Pancreas (tissue), 10 donors: ENCODE measurements at regions not wholly inside any gene's neighbourhood (a gene's known extent, or its start where the extent isn't known, plus 50 kb on each side); places are given as distances from the start of the nearest gene placed in this dataset.

Source experiments
- ATAC-seq, 4 donors: fragments of 200-7000 bp; cut with Tn5 transposase; one replicate each; pipeline versions ENCODE4 v1.8.0 to v1.9.1; 2020; ENCODE audit warnings: mild to moderate bottlenecking in 4 of 4, moderate library complexity in 4 of 4
- DNase-seq, 6 donors: peaks; one replicate each; pipeline ENCODE4 v3.0.0-alpha.2; 2020
- FAIRE-seq: peaks from 2 replicates; lab custom pipeline; 2012; peaks lifted over from hg19 to GRCh38; lab: Jason Lieb, UNC
- H3K27ac ChIP-seq, 4 donors: fragments of 200-600 bp; sonication (generic); 1 replicate in 3 of 4; 2 replicates in 1 of 4; pipeline versions ENCODE4 v1.5.0 to v1.8.0; 2020
- H3K27me3 ChIP-seq, 4 donors: fragments of 200-600 bp; one replicate each; pipeline ENCODE4 v1.8.0; 2021
- H3K36me3 ChIP-seq, 3 donors: fragments of 200-600 bp; sonication (generic) in 1 of 3; one replicate each; pipeline versions ENCODE4 v1.5.0 to v1.8.0; 2020 to 2021
- H3K4me1 ChIP-seq, 3 donors: fragments of 200-600 bp; one replicate each; pipeline ENCODE4 v1.8.0; 2021
- H3K4me3 ChIP-seq, 4 donors: fragments of 200-600 bp; sonication (generic) in 2 of 4; one replicate each; pipeline versions ENCODE4 v1.5.0 to v1.8.0; 2020 to 2021
- H3K9me3 ChIP-seq, 4 donors: fragments of 200-600 bp; one replicate each; pipeline ENCODE4 v1.8.0; 2021
- CTCF ChIP-seq, 4 donors: fragments of 200-600 bp; sonication (generic) in 3 of 4; IDR thresholded peaks; one replicate each; pipeline versions ENCODE4 v1.5.0 to v1.8.0; 2021; ENCODE audit warnings: antibody characterized with exemption in 4 of 4
- WGBS, 2 donors: extraction: QIAGEN DNeasy Blood & Tissue Kit; methylation state at CpG; one replicate each; pipeline ENCODE4 v1.1.7; 2013; 5-methylcytosine and 5-hydroxymethylcytosine counted together
- intact Hi-C, 3 donors: fragments of 100-400 bp; cut with DNase I; formaldehyde crosslinking; loops; one replicate each; pipeline versions ENCODE4 v1.11.1 to v1.14.2; 2022
- donor health status: healthy with polysubstance abuse.
- donor health status: DM: no; HTN: no; CAD: no; lungs with moderate emphysema.
- donor health status: DM: no; HTN: no; CAD: no.
- donor health status: control.
- donor health status: control.
- donor health status: Bipolar disorder and iron deficiency.
- donor health status: DM: yes; HTN: yes; CAD: no.
- donor health status: DM: no; HTN: no; CAD: no.
- donor health status: DM: no; HTN: no; CAD: no.
- donor health status: DM: yes; HTN: yes; CAD: no.

DNA sequence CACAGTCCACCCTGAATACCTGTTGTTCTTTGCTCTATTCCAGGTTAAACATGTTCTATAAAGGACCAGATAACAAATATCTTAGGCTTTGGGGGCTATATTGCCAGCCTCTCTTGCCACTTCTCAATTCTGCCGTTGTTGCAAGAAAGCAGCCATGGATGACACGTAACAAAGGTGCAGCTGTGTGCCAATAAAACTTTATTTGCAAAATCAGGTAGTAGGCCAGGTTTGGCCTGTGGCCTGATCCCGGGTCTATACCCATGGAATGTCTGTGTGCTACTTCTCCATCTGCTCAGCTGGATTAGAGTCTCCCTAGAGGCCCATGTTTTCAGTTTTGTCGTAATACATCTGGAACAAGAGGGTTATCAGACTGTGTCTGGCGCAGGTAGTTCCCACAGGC, 175.3 kb upstream of the KCNG1 start:
- H3K4me1 ChIP-seq, result no peaks in the 10 kb centered on the region
- no peaks in the 10 kb centered on the region for H3K27me3 ChIP-seq
- DNase-seq (no peak), FAIRE-seq (no peak), ATAC-seq (no peak)
- no peak overlapping the region for H3K27ac ChIP-seq
- H3K36me3 ChIP-seq, result no peaks in the 10 kb centered on the region
- H3K9me3 ChIP-seq, result no peaks in the 10 kb centered on the region
- intact Hi-C loops, result no loop called here
- no peak overlapping the region for H3K4me3 ChIP-seq
- WGBS, 2 donors, result 82% methylated on average over 5 of the region's 5 CpGs
- TF ChIP-seq CTCF (IDR thresholded peaks at IDR 0.05), result no peak

- FAIRE-seq, result no peak
- Histone ChIP-seq H3K9me3 (no peaks in the 10 kb centered on the region), H3K27ac (no peak overlapping the region), H3K36me3 (no peaks in the 10 kb centered on the region), H3K4me1 (no peaks in the 10 kb centered on the region), H3K27me3 (no peaks in the 10 kb centered on the region), H3K4me3 (no peak overlapping the region)
- no peak for ATAC-seq
- DNase-seq, result no peak
- WGBS, 2 donors, result 65 to 75% methylated on average over 11 of the region's 11 CpGs
- no peak for TF ChIP-seq CTCF (IDR thresholded peaks at IDR 0.05)
- intact Hi-C loops, result no loop called here
These were observed 174.2 kb upstream of the KCNG1 start for GRCh38 chr20:51196991-51197651.

GRCh38 chr20:51195990-51196389, 173.1 kb upstream of the KCNG1 start:
- intact Hi-C loops, result no loop called here

GRCh38 chr20:51195419-51195901, 172.6 kb upstream of the KCNG1 start:
- Histone ChIP-seq H3K9me3 (no peaks in the 10 kb centered on the region), H3K27ac (no peak overlapping the region), H3K4me1 (no peaks in the 10 kb centered on the region), H3K27me3 (no peaks in the 10 kb centered on the region), H3K36me3 (no peaks in the 10 kb centered on the region), H3K4me3 (no peak overlapping the region)
- FAIRE-seq (no peak), DNase-seq (no peak), ATAC-seq (no peak)
- WGBS, 2 donors, result 64 to 70% methylated on average over 10 of the region's 10 CpGs
- TF ChIP-seq CTCF (IDR thresholded peaks at IDR 0.05), result no peak
- intact Hi-C loops, result no loop called here

More at GRCh38 chr20:51195990-51196389, 173.1 kb upstream of the KCNG1 start:
- no peaks in the 10 kb centered on the region for H3K9me3 ChIP-seq
- FAIRE-seq (no peak), DNase-seq (no peak), ATAC-seq (no peak)
- no peak overlapping the region for H3K27ac ChIP-seq
- no peaks in the 10 kb centered on the region for H3K27me3 ChIP-seq
- H3K4me3 ChIP-seq, result no peak overlapping the region
- no peaks in the 10 kb centered on the region for H3K4me1 ChIP-seq
- 60 to 73% methylated on average over 5 of the region's 5 CpGs for WGBS, 2 donors
- H3K36me3 ChIP-seq, result no peaks in the 10 kb centered on the region
- no peak for TF ChIP-seq CTCF (IDR thresholded peaks at IDR 0.05)

DNA sequence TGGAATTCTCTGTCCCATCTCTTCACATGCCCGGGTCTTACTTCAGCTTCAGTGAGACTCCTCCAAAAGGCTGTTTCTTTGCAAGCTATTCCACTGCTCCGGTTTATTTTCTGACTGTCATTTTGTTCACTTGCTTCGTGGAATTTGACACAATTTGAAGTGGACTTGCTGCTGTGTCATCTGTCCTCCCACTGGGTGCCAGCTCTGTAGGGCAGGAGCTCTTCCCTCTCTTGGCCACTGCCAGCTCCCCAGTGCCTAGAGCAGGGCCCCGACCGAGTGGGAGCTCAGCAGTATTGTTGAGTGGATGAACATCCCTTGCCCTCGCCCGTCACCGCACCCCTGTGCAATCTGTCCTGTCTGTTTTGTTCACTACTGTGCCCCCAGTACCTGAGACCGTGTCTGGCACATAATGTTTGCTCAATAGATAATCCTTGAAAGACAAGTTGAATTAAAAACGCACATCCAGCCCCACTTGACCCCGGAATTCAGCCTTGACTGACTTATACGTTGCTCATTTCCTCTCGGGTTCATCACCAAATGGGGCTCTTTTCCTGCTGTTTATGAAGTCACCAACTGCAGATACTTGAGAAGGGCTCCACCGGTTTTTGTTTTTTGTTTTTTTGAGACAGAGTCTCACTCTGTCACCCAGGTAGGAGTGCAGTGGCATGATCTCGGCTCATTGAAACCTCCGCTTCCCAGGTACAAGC, 170.3 kb upstream of the KCNG1 start:
- FAIRE-seq, result no peak

More for the DNA sequence above, 170.3 kb upstream of the KCNG1 start:
- no peaks in the 10 kb centered on the region for H3K27me3 ChIP-seq
- ATAC-seq, result no peak
- DNase-seq, result no peak
- no peaks in the 10 kb centered on the region for H3K4me1 ChIP-seq
- WGBS, 2 donors, result 62 to 69% methylated on average over 16 of the region's 16 CpGs
- no peak for TF ChIP-seq CTCF (IDR thresholded peaks at IDR 0.05)
- no peak overlapping the region for H3K27ac ChIP-seq
- no peak overlapping the region for H3K4me3 ChIP-seq
- H3K9me3 ChIP-seq, result no peaks in the 10 kb centered on the region
- intact Hi-C loops, result no loop called here
- no peaks in the 10 kb centered on the region for H3K36me3 ChIP-seq
